Endothelial cell of umbilical vein (primary cell): ENCODE measurements at regions not wholly inside any gene's neighbourhood (a gene's known extent, or its start where the extent isn't known, plus 50 kb on each side); places are given as distances from the start of the nearest gene placed in this dataset.

Experiments
- BruUV-seq: library from RNA; stranded (reverse); fragments of 400-500 nt; replicated peaks from 2 replicates; lab custom pipeline; 2021; lab: Mats Ljungman, UMichigan
- CTCF ChIA-PET: fragments of 300-600, 350-600 bp; sonication (Branson Sonifier 250); formaldehyde crosslinking; loops from one replicate; lab custom pipeline; 2021; ENCODE audit warnings: antibody characterized with exemption, inconsistent platforms; lab: Charles Lee
- POLR2A ChIA-PET: fragments of 300-600, 350-600 bp; sonication (Branson Sonifier 250); formaldehyde crosslinking; loops from one replicate; lab custom pipeline; 2021; ENCODE audit warnings: antibody characterized with exemption, inconsistent platforms; lab: Charles Lee
- DNase-seq: peaks from one replicate; pipeline ENCODE4 v3.0.0-alpha.2; 2011; ENCODE audit warnings: low read depth, low spot score
- FAIRE-seq: peaks from 2 replicates; lab custom pipeline; 2011; peaks lifted over from hg19 to GRCh38; lab: Jason Lieb, UNC
- H2AFZ ChIP-seq: 2 replicates; pipeline ENCODE4 v1.6.0; 2012; ENCODE audit warnings: low read depth, low read length, control low read depth, inconsistent platforms
- H3K27ac ChIP-seq: 2 replicates; pipeline ENCODE4 v1.5.1; 2011; ENCODE audit warnings: low read depth, mild to moderate bottlenecking, control low read depth, low read length, moderate library complexity; ENCODE audit not compliant: insufficient read depth
- H3K27me3 ChIP-seq, 2 experiments: 2 replicates each; pipeline versions ENCODE4 v1.6.0 to v1.6.1; 2011; ENCODE audit warnings: low read length in 2 of 2, mixed read lengths in 1 of 2; ENCODE audit not compliant: control insufficient read depth in 2 of 2, insufficient read depth in 2 of 2
- H3K36me3 ChIP-seq, 2 experiments: 2 replicates in 1 of 2; 3 replicates in 1 of 2; pipeline ENCODE4 v1.5.1; 2011; ENCODE audit warnings: low read length in 2 of 2, mild to moderate bottlenecking in 1 of 2, moderate library complexity in 1 of 2; ENCODE audit not compliant: control insufficient read depth in 2 of 2, insufficient read depth in 2 of 2; ENCODE audit errors: extremely low read depth in 1 of 2
- H3K4me1 ChIP-seq: 3 replicates; pipeline ENCODE4 v1.5.1; 2011; ENCODE audit warnings: mild to moderate bottlenecking, low read length; ENCODE audit not compliant: control insufficient read depth, insufficient read depth; ENCODE audit errors: extremely low read depth
- H3K4me2 ChIP-seq: 2 replicates; pipeline ENCODE4 v1.6.1; 2011; ENCODE audit warnings: low read length, control low read depth, mixed read lengths; ENCODE audit not compliant: insufficient read depth
- H3K4me3 ChIP-seq, 3 experiments: fragments of 200-600 bp in 1 of 3; sonication (generic), shearing (Covaris generic) in 1 of 3; replicated peaks in 1 of 3; 2 replicates each; pipeline ENCODE4 v1.5.1; 2011 to 2016; ENCODE audit warnings: control low read depth in 3 of 3, low read length in 3 of 3, mild to moderate bottlenecking in 2 of 3, inconsistent platforms in 1 of 3, low read depth in 1 of 3, moderate library complexity in 1 of 3; ENCODE audit not compliant: insufficient read depth in 1 of 3
- H3K79me2 ChIP-seq: 2 replicates; pipeline ENCODE4 v1.6.0; 2012; ENCODE audit warnings: low read length, inconsistent platforms; ENCODE audit not compliant: control insufficient read depth, insufficient read depth
- H3K9ac ChIP-seq: replicated peaks from 2 replicates; pipeline ENCODE3; 2011; ENCODE audit warnings: low read length, control low read depth; ENCODE audit not compliant: insufficient read depth; ENCODE audit errors: extremely low read depth
- H3K9me1 ChIP-seq: replicated peaks from 3 replicates; pipeline ENCODE4 v1.6.0; 2011; ENCODE audit warnings: mild to moderate bottlenecking, low read length; ENCODE audit not compliant: control insufficient read depth, insufficient read depth; ENCODE audit errors: extremely low read depth
- H3K9me3 ChIP-seq: replicated peaks from 2 replicates; pipeline ENCODE4 v1.5.1; 2012; ENCODE audit warnings: low read length, inconsistent platforms; ENCODE audit not compliant: control insufficient read depth, insufficient read depth
- H4K20me1 ChIP-seq: replicated peaks from 2 replicates; pipeline ENCODE3; 2011; ENCODE audit warnings: mild to moderate bottlenecking, low read length; ENCODE audit not compliant: control insufficient read depth, insufficient read depth; ENCODE audit errors: extremely low read depth
- EZH2 ChIP-seq: IDR thresholded peaks from 2 replicates; pipeline ENCODE4 v1.6.1; 2012; ENCODE audit warnings: borderline replicate concordance, low read depth, mild to moderate bottlenecking, moderate library complexity, low read length, inconsistent platforms; ENCODE audit not compliant: severe bottlenecking
- FOS ChIP-seq: IDR thresholded peaks from 2 replicates; pipeline ENCODE4 v1.6.1; 2011; ENCODE audit warnings: mild to moderate bottlenecking, low read length, moderate library complexity, borderline replicate concordance; ENCODE audit not compliant: insufficient read depth
- GATA2 ChIP-seq: IDR thresholded peaks from 2 replicates; pipeline ENCODE4 v1.7.0; 2011; ENCODE audit warnings: low read depth, mild to moderate bottlenecking, moderate library complexity, mixed read lengths, low read length; ENCODE audit not compliant: insufficient read length, insufficient read depth
- JUN ChIP-seq: IDR thresholded peaks from 2 replicates; pipeline ENCODE4 v1.6.1; 2011; ENCODE audit warnings: borderline replicate concordance, low read depth; ENCODE audit not compliant: insufficient read length, insufficient read depth
- MYC ChIP-seq: IDR thresholded peaks from one replicate; pipeline ENCODE4 v1.6.1; 2011; ENCODE audit warnings: mild to moderate bottlenecking, low read depth, low read length
- POLR2A ChIP-seq: IDR thresholded peaks from 2 replicates; pipeline ENCODE4 v1.6.1; 2012; ENCODE audit warnings: low read depth, mild to moderate bottlenecking, control low read depth, low read length
- POLR2AphosphoS5 ChIP-seq: IDR thresholded peaks from 2 replicates; pipeline ENCODE4 v1.6.1; 2012; ENCODE audit warnings: low read depth, mild to moderate bottlenecking, control low read depth, low read length, moderate library complexity; ENCODE audit not compliant: insufficient read depth
- dilution Hi-C: fragments of 300-500 bp; cut with MboI; formaldehyde crosslinking; loops from one replicate; pipeline ENCODE4 v1.15.0; 2019; ENCODE audit warnings: low sequenced_read_pairs; ENCODE audit not compliant: extremely low pct_ligation_motif_present
- intact Hi-C: fragments of 100-400 bp; cut with micrococcal nuclease; formaldehyde crosslinking; loops from one replicate; pipeline ENCODE4 v1.10.0; 2022
- TF ChIP-seq, protein P1 (sequence below), 2 donors: IDR thresholded peaks; 1 replicate in 1 of 2; 2 replicates in 1 of 2; pipeline ENCODE4 v1.5.1; 2011; ENCODE audit warnings: low read length in 2 of 2, mild to moderate bottlenecking in 2 of 2, moderate library complexity in 2 of 2, control low read depth in 1 of 2, inconsistent platforms in 1 of 2, low read depth in 1 of 2; ENCODE audit not compliant: insufficient read depth in 1 of 2; ENCODE audit errors: extremely low read depth in 1 of 2
- TF ChIP-seq, protein P2 (sequence below): IDR thresholded peaks from 2 replicates; pipeline ENCODE4 v1.6.1; 2011; ENCODE audit not compliant: insufficient read depth, insufficient read length

DNA sequence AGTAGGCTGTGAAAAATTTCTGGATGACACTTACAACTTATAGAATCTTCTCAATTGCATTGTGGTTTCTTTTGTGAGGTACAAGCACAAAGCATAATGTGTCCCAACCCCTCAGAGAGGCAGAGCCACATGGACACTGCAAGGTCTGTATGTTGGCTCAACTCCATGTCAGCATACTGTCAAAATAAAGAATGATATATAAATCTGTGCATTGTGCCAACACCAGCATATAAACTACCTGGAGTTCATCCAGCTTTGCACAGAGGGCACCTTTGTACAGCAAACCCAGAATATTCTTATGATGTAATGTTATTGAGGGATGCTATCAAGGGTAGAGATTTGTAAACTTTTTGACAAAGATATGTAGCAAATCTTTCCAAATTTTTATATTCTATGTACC lies 1065.8 kb upstream of the MIR17HG start:
- no peaks in the 10 kb centered on the region for H4K20me1 ChIP-seq
- H2AFZ ChIP-seq = no peak overlapping the region
- H3K36me3 ChIP-seq = no peaks in the 10 kb centered on the region
- TF ChIP-seq, protein P1, sequence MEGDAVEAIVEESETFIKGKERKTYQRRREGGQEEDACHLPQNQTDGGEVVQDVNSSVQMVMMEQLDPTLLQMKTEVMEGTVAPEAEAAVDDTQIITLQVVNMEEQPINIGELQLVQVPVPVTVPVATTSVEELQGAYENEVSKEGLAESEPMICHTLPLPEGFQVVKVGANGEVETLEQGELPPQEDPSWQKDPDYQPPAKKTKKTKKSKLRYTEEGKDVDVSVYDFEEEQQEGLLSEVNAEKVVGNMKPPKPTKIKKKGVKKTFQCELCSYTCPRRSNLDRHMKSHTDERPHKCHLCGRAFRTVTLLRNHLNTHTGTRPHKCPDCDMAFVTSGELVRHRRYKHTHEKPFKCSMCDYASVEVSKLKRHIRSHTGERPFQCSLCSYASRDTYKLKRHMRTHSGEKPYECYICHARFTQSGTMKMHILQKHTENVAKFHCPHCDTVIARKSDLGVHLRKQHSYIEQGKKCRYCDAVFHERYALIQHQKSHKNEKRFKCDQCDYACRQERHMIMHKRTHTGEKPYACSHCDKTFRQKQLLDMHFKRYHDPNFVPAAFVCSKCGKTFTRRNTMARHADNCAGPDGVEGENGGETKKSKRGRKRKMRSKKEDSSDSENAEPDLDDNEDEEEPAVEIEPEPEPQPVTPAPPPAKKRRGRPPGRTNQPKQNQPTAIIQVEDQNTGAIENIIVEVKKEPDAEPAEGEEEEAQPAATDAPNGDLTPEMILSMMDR (IDR thresholded peaks at IDR 0.05; ENCODE audit: extremely low read depth in 1 of 2, insufficient read depth in 1 of 2, low read depth in 1 of 2, low read length in 2 of 2) = no peak
- TF ChIP-seq EZH2 (no peak), MYC (no peak), POLR2AphosphoS5 (no peak), FOS (no peak), GATA2 (no peak), JUN (no peak), POLR2A (no peak)
- TF ChIP-seq, protein P2, sequence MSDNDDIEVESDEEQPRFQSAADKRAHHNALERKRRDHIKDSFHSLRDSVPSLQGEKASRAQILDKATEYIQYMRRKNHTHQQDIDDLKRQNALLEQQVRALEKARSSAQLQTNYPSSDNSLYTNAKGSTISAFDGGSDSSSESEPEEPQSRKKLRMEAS = no peak
- H3K9ac ChIP-seq = no peak overlapping the region
- no peaks in the 10 kb centered on the region for H3K27me3 ChIP-seq
- no peaks in the 10 kb centered on the region for H3K79me2 ChIP-seq
- H3K27ac ChIP-seq = no peak overlapping the region
- dilution Hi-C loops = no loop called here
- no TSS peak for BruUV-seq
- CTCF ChIA-PET = no interaction called here
- no peak for DNase-seq
- no peak for FAIRE-seq
- no peak overlapping the region for H3K4me2 ChIP-seq
- intact Hi-C loops = no loop called here
- no peaks in the 10 kb centered on the region for H3K9me1 ChIP-seq
- H3K9me3 ChIP-seq = no peaks in the 10 kb centered on the region
- no peaks in the 10 kb centered on the region for H3K4me1 ChIP-seq
- POLR2A ChIA-PET = no interaction called here
- H3K4me3 ChIP-seq = no peak overlapping the region
